ENCODE measurements at regions not wholly inside any gene's neighbourhood (a gene's known extent, or its start where the extent isn't known, plus 50 kb on each side); places are given as distances from the start of the nearest gene placed in this dataset.

GRCh38 chr9:16248822-16249221 lies 621.6 kb downstream of the BNC2 start:
- Histone ChIP-seq H4K20me1 (ENCODE audit: insufficient read depth) (no peaks in the 10 kb centered on the region), H3K4me1 (ENCODE audit: control insufficient read depth in 1 of 2, insufficient read depth in 2 of 2, low read length in 2 of 2) (peaks cover 0 to 14% of the 10 kb centered on the region in 2 experiments; a peak in 2 of 4 replicates), H3K9me2 (ENCODE audit: insufficient read depth) (no peaks in the 10 kb centered on the region), H2AFZ (ENCODE audit: low read depth, low read length, poor library complexity, severe bottlenecking) (no peak overlapping the region), H3K36me3 (ENCODE audit: control insufficient read depth in 1 of 2, insufficient read depth in 2 of 2, low read length in 2 of 2) (no peaks in the 10 kb centered on the region), H3K9ac (ENCODE audit: low read length) (no peak overlapping the region), H3K4me2 (ENCODE audit: low read length) (no peak overlapping the region), H3K27ac (ENCODE audit: low read depth, low read length) (no peak overlapping the region), H3K27me3 (ENCODE audit: insufficient read depth, low read length) (no peaks in the 10 kb centered on the region), H3K4me3 (replicated peaks in 1 of 2; ENCODE audit: low read depth in 1 of 2, low read length in 2 of 2) (no peak overlapping the region), H3K9me3 (ENCODE audit: control insufficient read depth in 1 of 2, insufficient read depth in 1 of 2, low read depth in 1 of 2, low read length in 2 of 2) (no peaks in the 10 kb centered on the region), H3K79me2 (ENCODE audit: insufficient read depth, low read length) (no peaks in the 10 kb centered on the region)
- ChIA-PET RAD21 (ENCODE audit: low non-redundant PET in 1 of 2, low total read pairs in 2 of 2, uncharacterized antibody in 2 of 2, unreplicated experiment in 2 of 2) (no interaction called here), CTCF (no interaction called here), POLR2A (no interaction called here)
- TF ChIP-seq REST (IDR thresholded peaks at IDR 0.05; ENCODE audit: low read depth): no peak
- no peak for TF ChIP-seq CTCF (IDR thresholded peaks at IDR 0.05 in 2 of 3, conservative IDR thresholded peaks at IDR 0.05 in 1 of 3; ENCODE audit: borderline replicate concordance in 1 of 3, insufficient read depth in 1 of 3, low read depth in 2 of 3, low read length in 2 of 3)
- TF ChIP-seq POLR2A (IDR thresholded peaks at IDR 0.05; ENCODE audit: borderline replicate concordance, extremely low read depth, insufficient read depth, insufficient read length): no peak
- BruUV-seq (replicated peaks): no TSS peak
- no peak for ATAC-seq
- DNase-seq (ENCODE audit: low read depth, low spot score): no peak
- intact Hi-C loops (cut with micrococcal nuclease): no loop called here

- no TSS peak for BruUV-seq (replicated peaks)
- ATAC-seq: no peak
- H3K36me3 ChIP-seq (ENCODE audit: control insufficient read depth in 1 of 2, insufficient read depth in 2 of 2, low read length in 2 of 2): no peaks in the 10 kb centered on the region
- ChIA-PET CTCF (no interaction called here), RAD21 (ENCODE audit: low non-redundant PET in 1 of 2, low total read pairs in 2 of 2, uncharacterized antibody in 2 of 2, unreplicated experiment in 2 of 2) (no interaction called here), POLR2A (no interaction called here)
- intact Hi-C loops (cut with micrococcal nuclease): no loop called here
- DNase-seq (ENCODE audit: low read depth, low spot score): no peak
- H3K4me1 ChIP-seq (ENCODE audit: control insufficient read depth in 1 of 2, insufficient read depth in 2 of 2, low read length in 2 of 2): peaks cover 0 to 2% of the 10 kb centered on the region in 2 experiments; a peak in 1 of 4 replicates
- no peaks in the 10 kb centered on the region for H3K9me2 ChIP-seq (ENCODE audit: insufficient read depth)
- no peaks in the 10 kb centered on the region for H3K79me2 ChIP-seq (ENCODE audit: insufficient read depth, low read length)
- H3K9ac ChIP-seq (ENCODE audit: low read length): no peak overlapping the region
- H4K20me1 ChIP-seq (ENCODE audit: insufficient read depth): no peaks in the 10 kb centered on the region
- no peak overlapping the region for H2AFZ ChIP-seq (ENCODE audit: low read depth, low read length, poor library complexity, severe bottlenecking)
- no peaks in the 10 kb centered on the region for H3K27me3 ChIP-seq (ENCODE audit: insufficient read depth, low read length)
- H3K4me3 ChIP-seq (replicated peaks in 1 of 2; ENCODE audit: low read depth in 1 of 2, low read length in 2 of 2): no peak overlapping the region
- no peak for TF ChIP-seq TCF7L2 (IDR thresholded peaks at IDR 0.05; ENCODE audit: borderline replicate concordance, extremely low read depth, insufficient read depth, insufficient read length)
- no peak for TF ChIP-seq ZBTB33 (IDR thresholded peaks at IDR 0.05; ENCODE audit: extremely low read depth, insufficient replicate concordance, low read length)
- H3K9me3 ChIP-seq (ENCODE audit: control insufficient read depth in 1 of 2, insufficient read depth in 1 of 2, low read depth in 1 of 2, low read length in 2 of 2): no peaks in the 10 kb centered on the region
- no peak overlapping the region for H3K4me2 ChIP-seq (ENCODE audit: low read length)
- H3K27ac ChIP-seq (ENCODE audit: low read depth, low read length): no peak overlapping the region
Measured at GRCh38 chr9:16252616-16253015, 617.9 kb downstream of the BNC2 start.
